ENCODE measurements at regions not wholly inside any gene's neighbourhood (a gene's known extent, or its start where the extent isn't known, plus 50 kb on each side); places are given as distances from the start of the nearest gene placed in this dataset.

GRCh38 chr1:227437495-227438008 lies 119.3 kb upstream of the CDC42BPA start:
- H3K4me2 ChIP-seq = peak overlapping the region in 5 of 11 experiments; percentile 14 to 53 (median 41); a peak in 6 of 22 replicates
- no peaks in the 10 kb centered on the region for H3K27me3 ChIP-seq
- no peak overlapping the region for H3K9ac ChIP-seq
- peaks cover 0 to 27% (median 9%) of the 10 kb centered on the region in 10 experiments; a peak in 13 of 20 replicates for H3K4me1 ChIP-seq
- H3K9me3 ChIP-seq (replicated peaks in 1 of 11) = no peaks in the 10 kb centered on the region
- no peaks in the 10 kb centered on the region for H3K36me3 ChIP-seq
- no peaks in the 10 kb centered on the region for H4K20me1 ChIP-seq
- no peak overlapping the region for H3K27ac ChIP-seq
- H3K4me3 ChIP-seq = no peak overlapping the region
- TF ChIP-seq Cebpa-rat (IDR thresholded peaks at IDR 0.05) = no peak

- no peak overlapping the region for H3K27ac ChIP-seq
- H4K20me1 ChIP-seq = no peaks in the 10 kb centered on the region
- H3K9me3 ChIP-seq (replicated peaks in 1 of 11) = no peaks in the 10 kb centered on the region
- no peak for TF ChIP-seq Cebpa-rat (IDR thresholded peaks at IDR 0.05)
- H3K4me3 ChIP-seq = no peak overlapping the region
- no peak overlapping the region; a peak in 1 of 22 replicates for H3K9ac ChIP-seq
- H3K36me3 ChIP-seq = no peaks in the 10 kb centered on the region
- peak overlapping the region in 3 of 11 experiments; percentile 1 to 22 (median 18); a peak in 3 of 22 replicates for H3K4me2 ChIP-seq
- H3K4me1 ChIP-seq = peaks cover 0 to 26% (median 13%) of the 10 kb centered on the region in 10 experiments; a peak in 16 of 20 replicates
- no peaks in the 10 kb centered on the region for H3K27me3 ChIP-seq
Observed at GRCh38 chr1:227434808-227435444, 116.6 kb upstream of the CDC42BPA start.

GRCh38 chr1:227433663-227434341 lies 115.5 kb upstream of the CDC42BPA start:
- Histone ChIP-seq H3K4me2 (peak overlapping the region in 2 of 11 experiments; percentile 3 to 9; a peak in 2 of 22 replicates), H3K4me3 (no peak overlapping the region), H3K9ac (no peak overlapping the region), H3K4me1 (peaks cover 7 to 37% (median 23%) of the 10 kb centered on the region in 10 experiments), H3K9me3 (replicated peaks in 1 of 11) (no peaks in the 10 kb centered on the region), H4K20me1 (no peaks in the 10 kb centered on the region), H3K36me3 (no peaks in the 10 kb centered on the region), H3K27me3 (no peaks in the 10 kb centered on the region), H3K27ac (no peak overlapping the region)
- TF ChIP-seq Cebpa-rat (IDR thresholded peaks at IDR 0.05) = no peak

GRCh38 chr1:227432981-227433380 lies 114.7 kb upstream of the CDC42BPA start:
- Histone ChIP-seq H3K4me1 (peaks cover 10 to 43% (median 29%) of the 10 kb centered on the region in 10 experiments), H4K20me1 (no peaks in the 10 kb centered on the region), H3K9me3 (replicated peaks in 1 of 11) (no peaks in the 10 kb centered on the region), H3K4me2 (peak overlapping the region in 1 of 11 experiments; percentile 3; a peak in 1 of 22 replicates), H3K27ac (no peak overlapping the region), H3K4me3 (no peak overlapping the region), H3K9ac (no peak overlapping the region), H3K36me3 (no peaks in the 10 kb centered on the region), H3K27me3 (no peaks in the 10 kb centered on the region)
- no peak for TF ChIP-seq Cebpa-rat (IDR thresholded peaks at IDR 0.05)

GRCh38 chr1:227432181-227432535 lies 113.9 kb upstream of the CDC42BPA start:
- Histone ChIP-seq H3K36me3 (no peaks in the 10 kb centered on the region), H3K4me1 (peaks cover 10 to 43% (median 29%) of the 10 kb centered on the region in 10 experiments), H4K20me1 (no peaks in the 10 kb centered on the region), H3K9ac (no peak overlapping the region), H3K4me3 (no peak overlapping the region), H3K27ac (peak overlapping the region in 1 of 11 experiments; percentile 72; a peak in 2 of 22 replicates), H3K4me2 (peak overlapping the region in 8 of 11 experiments; percentile 15 to 57 (median 38); a peak in 10 of 22 replicates), H3K9me3 (replicated peaks in 1 of 11) (no peaks in the 10 kb centered on the region), H3K27me3 (no peaks in the 10 kb centered on the region)
- TF ChIP-seq Cebpa-rat (IDR thresholded peaks at IDR 0.05) = no peak

GRCh38 chr1:227429447-227430359 lies 111.4 kb upstream of the CDC42BPA start:
- Histone ChIP-seq H3K9me3 (replicated peaks in 1 of 11) (no peaks in the 10 kb centered on the region), H3K4me2 (peak overlapping the region; percentile 30 to 78 (median 60); a peak in 21 of 22 replicates), H3K36me3 (no peaks in the 10 kb centered on the region), H3K9ac (no peak overlapping the region; a peak in 1 of 22 replicates), H3K4me1 (peaks cover 10 to 29% (median 25%) of the 10 kb centered on the region in 10 experiments), H3K27ac (no peak overlapping the region), H3K4me3 (no peak overlapping the region), H4K20me1 (no peaks in the 10 kb centered on the region), H3K27me3 (no peaks in the 10 kb centered on the region)
- no peak for TF ChIP-seq Cebpa-rat (IDR thresholded peaks at IDR 0.05)

GRCh38 chr1:227428803-227429202 lies 110.5 kb upstream of the CDC42BPA start:
- Histone ChIP-seq H3K27ac (no peak overlapping the region), H3K9me3 (replicated peaks in 1 of 11) (no peaks in the 10 kb centered on the region), H3K27me3 (no peaks in the 10 kb centered on the region), H4K20me1 (no peaks in the 10 kb centered on the region), H3K4me2 (peak overlapping the region; percentile 15 to 78 (median 60)), H3K9ac (no peak overlapping the region), H3K4me3 (no peak overlapping the region), H3K4me1 (peaks cover 10 to 29% (median 25%) of the 10 kb centered on the region in 10 experiments), H3K36me3 (no peaks in the 10 kb centered on the region)
- no peak for TF ChIP-seq Cebpa-rat (IDR thresholded peaks at IDR 0.05)

- Histone ChIP-seq H3K4me1 (peaks cover 10 to 27% (median 25%) of the 10 kb centered on the region in 10 experiments), H3K4me2 (no peak overlapping the region), H3K4me3 (no peak overlapping the region), H3K27me3 (no peaks in the 10 kb centered on the region), H3K36me3 (no peaks in the 10 kb centered on the region), H3K9me3 (replicated peaks in 1 of 11) (no peaks in the 10 kb centered on the region), H3K9ac (no peak overlapping the region), H4K20me1 (no peaks in the 10 kb centered on the region), H3K27ac (no peak overlapping the region)
- no peak for TF ChIP-seq Cebpa-rat (IDR thresholded peaks at IDR 0.05)
Observed at GRCh38 chr1:227427411-227427810, 109.1 kb upstream of the CDC42BPA start.

- H3K27ac ChIP-seq = no peak overlapping the region
- no peak overlapping the region for H3K4me2 ChIP-seq
- no peaks in the 10 kb centered on the region for H3K36me3 ChIP-seq
- no peaks in the 10 kb centered on the region for H3K27me3 ChIP-seq
- H3K4me1 ChIP-seq = peaks cover 8 to 18% (median 17%) of the 10 kb centered on the region in 10 experiments
- TF ChIP-seq Cebpa-rat (IDR thresholded peaks at IDR 0.05) = no peak
- H4K20me1 ChIP-seq = no peaks in the 10 kb centered on the region
- no peak overlapping the region for H3K4me3 ChIP-seq
- H3K9ac ChIP-seq = no peak overlapping the region
- no peaks in the 10 kb centered on the region for H3K9me3 ChIP-seq (replicated peaks in 1 of 11)
Observed at GRCh38 chr1:227424953-227425352, 106.7 kb upstream of the CDC42BPA start.

Measured in BLaER1 treated with 17β-estradiol and CSF1 and Interleukin-3, amounts not matched to agents 10 nM and 100 nM (cell line).